HG02610 (cell line): ENCODE measurements at regions not wholly inside any gene's neighbourhood (a gene's known extent, or its start where the extent isn't known, plus 50 kb on each side); places are given as distances from the start of the nearest gene placed in this dataset.

Experiments used
- ATAC-seq: cut with Tn5 transposase; IDR thresholded peaks from one replicate; pipeline ENCODE4 v1.9.1; 2021; ENCODE audit warnings: mild to moderate bottlenecking, moderate library complexity; ENCODE audit not compliant: unreplicated experiment

DNA sequence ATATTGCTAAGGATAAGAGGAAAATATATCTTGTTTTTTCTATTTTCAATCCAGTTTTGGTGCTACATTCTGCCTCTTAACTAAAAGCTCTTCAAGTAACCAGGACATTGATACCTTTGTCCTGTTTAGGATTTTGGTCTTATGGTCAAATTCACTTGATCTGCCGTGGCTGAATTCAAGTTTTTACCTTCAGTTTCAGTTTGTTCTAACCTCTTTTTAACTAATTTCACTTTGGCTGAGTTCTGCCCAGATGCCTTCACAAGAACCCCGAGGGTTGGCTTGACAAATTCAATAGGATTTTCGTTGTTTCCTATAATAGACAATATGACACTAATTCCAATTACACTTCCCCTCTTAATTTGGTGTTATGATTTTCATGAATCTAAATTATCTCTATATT is 84.5 kb upstream of the C1orf21 start:
- no peak for ATAC-seq

DNA sequence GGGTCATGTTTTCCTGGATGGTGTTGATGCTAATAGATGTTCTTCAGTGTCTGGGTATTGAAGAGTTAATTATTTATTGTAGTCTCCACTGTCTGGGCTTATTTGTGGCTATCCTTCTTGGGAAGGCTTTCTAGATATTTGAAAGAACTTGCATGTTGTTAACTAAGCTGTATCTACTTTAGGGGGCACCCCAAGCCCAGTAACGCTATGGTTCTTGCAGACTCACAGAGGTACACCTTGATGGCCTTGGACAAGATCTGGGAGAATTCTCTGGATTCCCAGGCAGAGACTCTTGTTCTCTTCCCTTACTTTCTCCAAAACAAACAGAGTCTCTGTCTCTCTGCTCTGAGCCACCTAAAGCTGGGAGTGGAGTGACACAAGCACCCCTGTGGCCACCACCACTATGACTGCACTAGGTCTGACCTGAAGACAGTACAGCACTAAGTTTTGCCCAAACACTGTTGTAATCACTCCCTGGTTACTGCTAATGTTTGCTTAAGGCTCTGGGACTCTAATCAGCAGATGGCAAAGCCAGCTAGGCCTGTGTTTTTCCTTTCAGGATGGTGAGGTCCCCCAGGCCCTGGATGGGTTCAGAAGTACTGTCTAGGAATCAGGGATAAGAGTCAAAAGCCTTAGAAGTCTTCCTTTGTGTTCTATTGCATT is 76.5 kb upstream of the C1orf21 start:
- no peak for ATAC-seq

DNA sequence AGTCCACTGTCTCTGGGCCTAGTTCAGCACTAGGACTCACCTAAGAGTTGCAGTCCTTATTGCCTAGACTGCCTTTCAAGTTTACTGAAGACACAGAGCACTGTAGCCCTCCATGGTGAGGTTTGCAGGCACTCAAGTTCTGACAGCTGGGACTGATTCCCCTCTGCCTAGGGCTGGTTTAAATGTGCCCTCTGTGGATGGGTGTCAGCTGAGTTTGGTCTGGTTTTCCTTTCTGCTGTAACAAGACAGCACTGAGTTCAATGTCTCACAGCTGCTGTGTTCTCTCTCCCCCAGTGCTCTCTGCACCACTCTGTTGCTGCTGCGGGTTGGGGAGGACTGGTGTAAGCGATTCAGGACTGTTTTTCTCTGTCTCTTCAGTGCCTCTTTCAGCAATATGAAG is 75.2 kb upstream of the C1orf21 start:
- no peak for ATAC-seq

DNA sequence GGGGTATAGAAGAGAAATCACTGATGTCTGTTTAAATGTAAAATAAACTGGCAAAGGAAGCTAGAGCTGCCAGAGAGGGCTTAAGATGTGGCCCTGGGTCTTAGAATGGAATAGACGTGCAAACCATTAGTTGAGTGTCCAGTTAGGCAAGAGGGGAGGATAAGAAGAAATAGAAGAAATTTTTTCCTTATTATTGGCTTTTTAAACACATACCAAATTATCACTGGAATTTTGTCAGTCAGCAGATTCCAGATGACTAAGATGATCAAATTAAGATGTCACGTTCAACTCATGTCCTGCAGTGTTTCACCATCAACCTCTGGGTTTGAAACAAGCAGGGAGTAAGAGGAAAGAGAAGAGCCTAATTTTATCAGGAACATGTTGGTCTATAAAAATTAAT is 71.6 kb upstream of the C1orf21 start:
- no peak for ATAC-seq

DNA sequence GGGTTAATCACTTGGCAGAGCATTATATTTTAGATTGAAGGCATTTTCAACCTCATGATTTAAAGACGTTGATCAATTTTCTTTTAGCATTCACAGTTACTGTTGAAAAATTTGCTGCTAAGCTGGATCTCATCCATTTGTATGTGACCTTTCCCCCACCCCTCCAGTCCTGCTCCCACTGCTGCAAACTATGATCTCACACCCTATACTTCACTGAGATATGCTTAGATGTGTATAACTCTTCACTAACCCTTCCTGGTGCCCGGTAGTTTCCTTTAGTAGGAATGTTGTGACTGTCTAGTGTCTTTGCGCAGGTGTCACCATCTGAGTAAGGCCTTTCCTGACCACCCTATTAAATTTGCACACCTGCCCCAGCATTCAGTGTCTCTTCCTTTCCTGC is 67.0 kb upstream of the C1orf21 start:
- no peak for ATAC-seq

DNA sequence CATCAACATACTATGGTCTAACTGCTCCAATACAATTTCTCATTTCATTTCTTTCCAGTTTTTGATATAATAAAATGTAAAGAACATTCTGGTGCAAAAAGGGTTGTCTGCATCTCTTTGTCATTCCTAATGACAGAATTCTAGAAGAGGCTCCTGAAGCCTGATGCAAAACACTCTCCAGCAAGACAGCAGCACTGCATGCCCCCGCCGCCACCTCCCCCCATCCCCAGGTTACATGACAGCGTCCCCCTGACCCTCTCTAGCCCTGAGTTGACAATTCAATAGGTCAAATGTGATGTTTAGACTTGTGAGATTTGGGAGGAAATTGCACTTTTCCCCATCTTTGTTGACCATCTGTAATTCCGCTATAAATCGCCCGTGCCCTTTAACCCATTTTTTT is 64.6 kb upstream of the C1orf21 start:
- ATAC-seq, result no peak

DNA sequence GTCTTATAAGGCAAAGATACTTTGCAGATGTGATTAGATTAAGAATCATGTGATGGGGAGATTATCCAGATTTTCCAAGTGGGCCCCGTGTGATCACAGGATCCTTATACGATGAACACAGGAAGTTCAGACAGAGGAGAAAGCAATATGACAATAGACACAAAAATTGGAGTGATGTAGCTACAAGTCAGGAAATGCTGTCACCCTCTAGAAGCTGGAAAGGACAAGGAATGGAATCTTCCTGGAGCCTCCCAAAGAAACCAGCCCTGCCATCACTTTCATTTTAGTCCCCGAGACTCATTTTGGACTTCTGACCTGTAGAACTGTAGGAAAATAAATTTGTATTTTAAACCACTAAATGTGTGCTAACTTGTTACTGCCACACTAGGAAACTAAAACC is 61.9 kb upstream of the C1orf21 start:
- ATAC-seq, result no peak

DNA sequence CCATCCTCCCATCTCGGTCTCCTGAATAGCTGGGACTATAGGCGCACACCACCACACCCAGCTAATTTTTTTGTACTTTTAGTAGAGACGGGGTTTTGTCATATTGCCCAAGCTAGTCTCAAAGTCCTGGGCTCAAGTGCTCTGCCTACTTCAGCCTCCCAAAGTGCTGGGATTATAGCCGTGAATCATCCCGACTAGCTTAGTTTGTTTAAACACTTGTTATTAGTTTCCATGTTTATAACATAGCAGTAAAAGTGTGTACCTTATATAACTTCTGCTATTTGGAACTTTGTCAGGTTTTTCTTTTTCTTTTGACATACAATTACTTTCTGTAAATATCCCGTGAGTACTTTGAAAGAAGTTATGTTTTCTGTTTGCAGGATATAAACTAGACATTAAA is 60.6 kb upstream of the C1orf21 start:
- no peak for ATAC-seq

DNA sequence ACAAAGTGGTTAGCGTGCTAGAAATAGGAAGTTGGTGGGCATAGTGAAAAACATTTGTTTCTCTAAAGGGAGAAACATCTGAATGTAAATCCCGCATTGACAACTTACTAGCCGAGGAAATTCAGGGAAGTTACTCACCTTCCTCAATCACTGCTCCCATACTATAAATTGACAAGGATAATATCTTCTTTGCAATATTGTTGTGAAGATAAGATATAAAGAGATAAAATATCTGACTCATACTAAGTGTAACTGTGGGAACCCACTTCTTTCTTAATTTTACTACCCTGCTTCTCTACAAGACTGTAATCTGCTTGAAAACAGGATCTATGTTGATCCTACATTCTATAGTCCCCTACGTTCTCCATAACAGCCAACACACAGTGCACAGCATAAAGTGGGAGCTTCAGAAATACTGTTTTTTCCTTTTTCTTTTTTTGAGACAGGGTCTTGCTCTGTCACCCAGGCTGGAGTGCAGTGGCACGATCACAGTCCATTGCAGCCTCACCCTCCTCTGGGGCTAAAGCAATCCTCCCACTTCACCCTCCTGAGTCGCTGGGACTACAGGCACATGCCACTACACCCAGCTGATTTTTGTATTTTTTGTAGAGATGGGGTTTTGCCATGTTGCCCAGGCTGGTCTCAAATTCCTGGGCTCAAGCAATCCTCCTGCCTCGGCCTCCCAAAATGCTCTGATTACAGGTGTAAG is 57.4 kb upstream of the C1orf21 start:
- ATAC-seq, result no peak

DNA sequence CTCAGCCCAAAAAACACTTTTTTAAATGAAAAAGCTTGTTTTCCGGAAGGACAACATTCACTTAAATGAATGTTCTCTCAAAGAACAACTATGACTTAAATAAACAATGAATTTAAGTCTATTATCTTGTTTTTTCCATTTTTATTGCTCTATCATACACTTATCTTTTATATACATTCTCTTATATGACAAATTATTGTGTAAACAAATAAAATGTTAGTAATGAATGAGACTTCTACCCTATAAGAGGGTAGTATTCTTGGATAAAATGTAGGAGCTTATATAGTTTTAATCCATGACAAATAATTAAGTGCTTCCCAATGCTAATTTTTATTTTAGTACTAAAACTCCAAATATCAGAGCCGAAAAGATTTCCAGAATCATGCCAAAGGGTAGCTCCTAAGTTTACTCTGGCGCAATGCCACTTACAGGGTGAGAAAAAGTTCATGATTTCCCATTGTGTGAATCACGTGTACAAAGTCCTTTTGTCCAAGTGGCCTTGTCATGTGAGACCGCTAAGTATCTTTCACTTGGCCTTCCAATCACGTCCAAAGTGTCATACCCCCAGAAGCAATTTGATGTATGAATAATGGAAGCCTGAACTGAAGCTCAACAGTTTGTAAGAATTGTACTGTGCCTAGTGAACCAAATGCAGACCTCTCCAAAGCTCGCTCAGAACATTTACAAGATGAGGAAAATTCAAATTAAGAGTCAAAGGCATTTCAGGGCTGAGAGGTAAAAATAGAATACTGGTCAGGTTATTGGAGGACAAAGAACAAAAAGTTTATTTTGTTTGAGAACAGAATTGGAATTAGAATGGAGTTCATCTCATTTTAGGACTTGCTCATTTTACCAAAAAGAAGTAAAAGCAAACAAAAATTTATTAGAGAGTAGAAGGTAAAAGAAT is 56.6 kb upstream of the C1orf21 start:
- ATAC-seq, result no peak

DNA sequence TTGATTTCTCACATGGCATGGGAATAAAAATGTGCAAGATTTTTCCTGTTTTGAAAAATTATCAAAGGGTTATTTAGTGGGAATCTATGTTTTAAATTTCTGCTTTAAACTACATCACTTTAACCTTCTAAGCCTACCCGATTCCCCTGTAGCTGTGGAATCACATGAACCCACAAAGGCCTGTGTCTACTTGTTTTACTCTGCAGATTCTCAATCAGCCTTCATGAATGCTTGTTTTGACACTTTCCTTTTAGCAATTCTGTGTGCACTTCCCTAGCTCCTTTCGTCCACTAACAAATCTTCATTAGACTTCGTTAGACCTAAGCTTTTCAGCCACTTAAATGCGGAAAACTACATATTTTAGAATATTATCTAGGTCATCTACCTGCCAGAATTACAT is 56.0 kb upstream of the C1orf21 start:
- no peak for ATAC-seq
